ENCODE measurements at regions not wholly inside any gene's neighbourhood (a gene's known extent, or its start where the extent isn't known, plus 50 kb on each side); places are given as distances from the start of the nearest gene placed in this dataset.

DNA sequence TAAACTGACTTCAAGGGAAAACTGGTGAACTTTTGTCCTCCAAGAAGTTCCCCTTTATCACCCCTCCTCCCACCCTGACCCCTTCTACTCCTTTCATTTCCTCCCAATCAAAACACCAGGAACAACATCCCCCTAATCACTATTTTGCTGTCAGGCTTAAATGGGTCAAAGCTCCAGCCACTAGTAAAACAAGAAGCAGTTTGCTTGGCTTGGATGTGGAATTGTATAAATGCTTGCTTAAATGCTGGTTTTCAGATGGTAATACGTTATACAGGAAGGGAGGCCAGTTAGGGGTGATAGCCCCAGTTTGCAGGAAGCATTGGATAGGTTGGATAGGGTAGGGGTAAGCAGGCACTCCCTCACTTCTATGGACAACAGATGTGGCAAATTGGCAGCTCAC is 473.6 kb downstream of the AGTPBP1 start:
- H3K9me3 ChIP-seq: no peaks in the 10 kb centered on the region
- no peak overlapping the region for H3K27ac ChIP-seq
- no peaks in the 10 kb centered on the region for H3K27me3 ChIP-seq
- DNase-seq (ENCODE audit: low spot score): no peak
- H3K36me3 ChIP-seq: no peaks in the 10 kb centered on the region
- no peak for TF ChIP-seq CTCF (IDR thresholded peaks at IDR 0.05)
- no peaks in the 10 kb centered on the region for H3K4me1 ChIP-seq
- no peak overlapping the region for H3K4me3 ChIP-seq

- no peaks in the 10 kb centered on the region for H3K9me3 ChIP-seq
- no peaks in the 10 kb centered on the region for H3K36me3 ChIP-seq
- no peaks in the 10 kb centered on the region for H3K27me3 ChIP-seq
- H3K4me3 ChIP-seq: no peak overlapping the region
- H3K27ac ChIP-seq: no peak overlapping the region
- TF ChIP-seq CTCF (IDR thresholded peaks at IDR 0.05): no peak
- DNase-seq (ENCODE audit: low spot score): no peak
- no peaks in the 10 kb centered on the region for H3K4me1 ChIP-seq
Observed at GRCh38 chr9:85264695-85265094, 477.1 kb downstream of the AGTPBP1 start.

DNA sequence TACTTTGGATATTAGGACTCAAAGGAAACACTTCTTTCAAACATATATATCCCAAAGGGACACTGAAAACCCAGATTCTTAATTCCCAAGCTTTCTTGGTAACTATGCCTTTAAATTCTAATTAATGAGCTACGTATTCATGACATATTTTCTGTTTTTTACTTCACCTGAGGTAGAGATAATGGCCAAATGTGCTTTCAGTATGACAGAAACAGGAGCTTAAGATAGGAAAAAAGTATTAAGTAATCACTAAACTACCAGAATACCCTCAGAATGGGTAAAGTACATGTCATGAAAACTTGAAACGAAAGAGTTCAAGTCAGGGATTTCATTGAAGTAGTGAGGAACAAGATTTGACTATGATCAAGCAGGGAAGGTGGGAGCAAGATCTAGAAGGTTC is 478.5 kb downstream of the AGTPBP1 start:
- no peak for DNase-seq (ENCODE audit: low spot score)
- no peak overlapping the region for H3K27ac ChIP-seq
- TF ChIP-seq CTCF (IDR thresholded peaks at IDR 0.05): no peak
- no peak overlapping the region for H3K4me3 ChIP-seq
- H3K36me3 ChIP-seq: no peaks in the 10 kb centered on the region
- no peaks in the 10 kb centered on the region for H3K9me3 ChIP-seq
- H3K27me3 ChIP-seq: no peaks in the 10 kb centered on the region
- peaks cover 0 to 11% of the 10 kb centered on the region in 2 donors for H3K4me1 ChIP-seq

- Histone ChIP-seq H3K4me3 (no peak overlapping the region), H3K36me3 (no peaks in the 10 kb centered on the region), H3K9me3 (no peaks in the 10 kb centered on the region), H3K4me1 (peaks cover 0 to 11% of the 10 kb centered on the region in 2 donors), H3K27ac (no peak overlapping the region), H3K27me3 (no peaks in the 10 kb centered on the region)
- no peak for TF ChIP-seq CTCF (IDR thresholded peaks at IDR 0.05)
- DNase-seq (ENCODE audit: low spot score): no peak
Observed at GRCh38 chr9:85262333-85262732, 479.4 kb downstream of the AGTPBP1 start.

GRCh38 chr9:85260275-85260845 is 481.4 kb downstream of the AGTPBP1 start:
- Histone ChIP-seq H3K4me3 (no peak overlapping the region), H3K36me3 (no peaks in the 10 kb centered on the region), H3K27ac (no peak overlapping the region), H3K4me1 (peaks cover 0 to 11% of the 10 kb centered on the region in 2 donors), H3K9me3 (no peaks in the 10 kb centered on the region), H3K27me3 (no peaks in the 10 kb centered on the region)
- no peak for TF ChIP-seq CTCF (IDR thresholded peaks at IDR 0.05)
- no peak for DNase-seq (ENCODE audit: low spot score)

DNA sequence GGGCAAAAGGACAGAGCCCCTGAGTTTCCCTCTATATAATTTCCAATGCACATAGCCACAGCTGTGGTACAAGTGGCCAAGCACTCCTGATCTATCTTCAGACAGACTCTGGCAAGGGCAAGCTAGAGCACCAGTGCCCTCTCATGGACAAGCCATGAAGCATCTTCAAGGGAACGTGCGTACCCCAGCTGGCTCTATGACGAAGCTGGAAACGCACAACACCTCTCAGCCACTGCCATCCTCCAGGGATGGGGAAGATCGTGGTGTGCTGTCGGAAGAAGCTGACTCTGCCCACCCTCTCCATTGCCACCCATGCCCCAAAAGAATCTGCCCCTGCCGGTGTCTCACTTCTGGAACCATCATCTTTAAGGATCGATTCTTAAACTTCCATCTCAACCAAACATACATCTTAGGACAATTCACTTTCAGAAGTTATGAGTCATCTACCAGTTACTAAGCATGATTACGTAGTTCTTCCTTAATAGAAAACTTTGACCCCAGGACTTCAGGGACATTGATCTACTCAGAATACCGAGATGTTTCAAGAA is 482.9 kb downstream of the AGTPBP1 start:
- TF ChIP-seq CTCF (IDR thresholded peaks at IDR 0.05): peak; percentile 47 to 78
- Histone ChIP-seq H3K4me1 (peaks cover 0 to 11% of the 10 kb centered on the region in 2 donors), H3K27me3 (no peaks in the 10 kb centered on the region), H3K4me3 (no peak overlapping the region), H3K27ac (no peak overlapping the region), H3K9me3 (no peaks in the 10 kb centered on the region), H3K36me3 (no peaks in the 10 kb centered on the region)
- DNase-seq (ENCODE audit: low spot score): peak; percentile 66
